ENCODE measurements at regions not wholly inside any gene's neighbourhood (a gene's known extent, or its start where the extent isn't known, plus 50 kb on each side); places are given as distances from the start of the nearest gene placed in this dataset.

GRCh38 chr2:173654896-173655265 is 300.2 kb downstream of the CDCA7 start:
- no peak overlapping the region for H3K27ac Mint-ChIP-seq (ENCODE audit: unreplicated experiment)
- no peak for DNase-seq
- H3K27me3 Mint-ChIP-seq (ENCODE audit: unreplicated experiment) = no peaks in the 10 kb centered on the region
- BruUV-seq (replicated peaks) = no TSS peak
- intact Hi-C loops (cut with micrococcal nuclease; ENCODE audit: unreplicated experiment) = loop anchor here (5.0 kb wide), 1 partner anchor 68 kb away; no protein-coding TSS in a partner anchor
- TF ChIP-seq CTCF (IDR thresholded peaks at IDR 0.05; ENCODE audit: unreplicated experiment) = no peak
- CTCF ChIA-PET = no interaction called here
- H3K4me3 Mint-ChIP-seq (ENCODE audit: low read depth, unreplicated experiment) = no peak overlapping the region
- no peaks in the 10 kb centered on the region for H3K36me3 Mint-ChIP-seq (ENCODE audit: insufficient read depth, unreplicated experiment)
- H3K9me3 Mint-ChIP-seq (ENCODE audit: low read depth, unreplicated experiment) = no peaks in the 10 kb centered on the region
- peaks cover 14% of the 10 kb centered on the region for H3K4me1 Mint-ChIP-seq (ENCODE audit: low read depth, unreplicated experiment)

- Mint-ChIP-seq H3K36me3 (ENCODE audit: insufficient read depth, unreplicated experiment) (no peaks in the 10 kb centered on the region), H3K4me3 (ENCODE audit: low read depth, unreplicated experiment) (no peak overlapping the region), H3K9me3 (ENCODE audit: low read depth, unreplicated experiment) (no peaks in the 10 kb centered on the region), H3K27ac (ENCODE audit: unreplicated experiment) (no peak overlapping the region), H3K4me1 (ENCODE audit: low read depth, unreplicated experiment) (peaks cover 14% of the 10 kb centered on the region), H3K27me3 (ENCODE audit: unreplicated experiment) (no peaks in the 10 kb centered on the region)
- DNase-seq = no peak
- BruUV-seq (replicated peaks) = no TSS peak
- intact Hi-C loops (cut with micrococcal nuclease; ENCODE audit: unreplicated experiment) = loop anchor here (5.0 kb wide), 1 partner anchor 69 kb away; no protein-coding TSS in a partner anchor
- TF ChIP-seq CTCF (IDR thresholded peaks at IDR 0.05; ENCODE audit: unreplicated experiment) = no peak
- CTCF ChIA-PET = no interaction called here
Measured at GRCh38 chr2:173656086-173656485, 301.4 kb downstream of the CDCA7 start.

DNA sequence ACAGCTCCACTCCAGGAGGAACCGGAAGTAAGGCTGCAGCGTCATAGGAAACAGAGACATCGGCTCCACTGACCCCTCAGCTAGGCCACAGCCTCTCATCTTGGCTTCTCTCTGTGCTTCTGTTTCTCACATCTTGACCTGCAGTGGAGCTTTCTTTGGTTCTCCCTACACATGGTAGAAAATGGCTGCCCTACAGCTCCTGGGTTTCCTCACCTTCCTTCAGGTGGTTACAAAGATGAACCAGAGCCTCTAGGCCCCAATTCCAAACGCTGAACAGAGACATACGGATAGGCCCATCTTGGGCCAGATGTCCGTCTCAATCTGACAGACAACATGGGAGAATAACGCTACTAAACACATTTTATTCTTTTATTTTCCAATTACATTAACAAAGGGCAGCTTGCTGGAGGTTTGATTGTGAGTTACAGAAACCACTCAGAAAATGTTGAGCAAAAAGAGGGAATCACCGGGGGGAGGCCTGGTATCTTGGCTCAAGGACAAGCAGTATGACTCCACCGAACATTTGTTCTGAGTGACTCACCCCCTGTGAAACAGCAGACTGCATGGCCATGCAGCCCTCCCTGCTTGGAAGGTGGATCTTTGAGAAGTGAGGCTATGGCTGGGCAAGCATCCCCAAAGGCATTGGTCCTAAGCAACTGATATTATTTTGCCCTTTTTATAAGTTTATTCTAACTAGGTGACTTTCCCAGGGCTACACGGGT is 303.5 kb downstream of the CDCA7 start:
- Mint-ChIP-seq H3K36me3 (ENCODE audit: insufficient read depth, unreplicated experiment) (no peaks in the 10 kb centered on the region), H3K4me3 (ENCODE audit: low read depth, unreplicated experiment) (no peak overlapping the region), H3K4me1 (ENCODE audit: low read depth, unreplicated experiment) (peaks cover 14% of the 10 kb centered on the region), H3K27ac (ENCODE audit: unreplicated experiment) (no peak overlapping the region), H3K27me3 (ENCODE audit: unreplicated experiment) (no peaks in the 10 kb centered on the region), H3K9me3 (ENCODE audit: low read depth, unreplicated experiment) (no peaks in the 10 kb centered on the region)
- TF ChIP-seq CTCF (IDR thresholded peaks at IDR 0.05; ENCODE audit: unreplicated experiment) = no peak
- peak; percentile 28 for DNase-seq
- CTCF ChIA-PET = no interaction called here
- intact Hi-C loops (cut with micrococcal nuclease; ENCODE audit: unreplicated experiment) = loop anchor here (5.0 kb wide), 1 partner anchor 71 kb away; no protein-coding TSS in a partner anchor
- no TSS peak for BruUV-seq (replicated peaks)

GRCh38 chr2:173658946-173659371 is 304.3 kb downstream of the CDCA7 start:
- Mint-ChIP-seq H3K4me1 (ENCODE audit: low read depth, unreplicated experiment) (peaks cover 14% of the 10 kb centered on the region), H3K27me3 (ENCODE audit: unreplicated experiment) (no peaks in the 10 kb centered on the region), H3K4me3 (ENCODE audit: low read depth, unreplicated experiment) (no peak overlapping the region), H3K36me3 (ENCODE audit: insufficient read depth, unreplicated experiment) (no peaks in the 10 kb centered on the region), H3K9me3 (ENCODE audit: low read depth, unreplicated experiment) (no peaks in the 10 kb centered on the region), H3K27ac (ENCODE audit: unreplicated experiment) (no peak overlapping the region)
- intact Hi-C loops (cut with micrococcal nuclease; ENCODE audit: unreplicated experiment) = loop anchor here (5.0 kb wide), 1 partner anchor 72 kb away; no protein-coding TSS in a partner anchor
- BruUV-seq (replicated peaks) = no TSS peak
- CTCF ChIA-PET = no interaction called here
- DNase-seq = no peak
- TF ChIP-seq CTCF (IDR thresholded peaks at IDR 0.05; ENCODE audit: unreplicated experiment) = no peak
